ENCODE measurements at regions not wholly inside any gene's neighbourhood (a gene's known extent, or its start where the extent isn't known, plus 50 kb on each side); places are given as distances from the start of the nearest gene placed in this dataset.
A peak's percentile ranks its signal among the peaks of the same experiment; 100 is the strongest.
"Not testable (repeated sequence)": the region's sequence is repeated elsewhere in the genome, so short reads cannot be mapped to it uniquely, and the experiment has no call there.

DNA sequence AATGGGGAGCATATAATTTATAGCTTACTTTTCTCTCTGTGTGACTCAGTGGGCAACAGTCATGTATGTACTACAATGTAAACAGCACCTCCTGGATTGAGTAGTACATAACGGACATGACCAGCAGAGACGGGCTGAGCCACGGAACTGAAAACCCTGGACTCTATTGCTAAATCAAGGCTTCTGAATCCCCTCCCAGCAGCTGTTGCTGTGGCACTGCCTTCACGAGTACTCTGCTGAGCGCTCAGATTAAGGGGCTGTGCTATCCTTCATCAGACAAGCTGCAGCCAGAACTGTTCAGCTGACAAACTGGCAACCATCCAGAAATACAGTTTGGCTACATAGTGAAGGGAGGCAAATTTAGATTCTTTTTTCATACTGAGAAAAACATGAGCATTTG, 131.3 kb upstream of the CCDC180 start:
- DNase-seq: no peak

DNA sequence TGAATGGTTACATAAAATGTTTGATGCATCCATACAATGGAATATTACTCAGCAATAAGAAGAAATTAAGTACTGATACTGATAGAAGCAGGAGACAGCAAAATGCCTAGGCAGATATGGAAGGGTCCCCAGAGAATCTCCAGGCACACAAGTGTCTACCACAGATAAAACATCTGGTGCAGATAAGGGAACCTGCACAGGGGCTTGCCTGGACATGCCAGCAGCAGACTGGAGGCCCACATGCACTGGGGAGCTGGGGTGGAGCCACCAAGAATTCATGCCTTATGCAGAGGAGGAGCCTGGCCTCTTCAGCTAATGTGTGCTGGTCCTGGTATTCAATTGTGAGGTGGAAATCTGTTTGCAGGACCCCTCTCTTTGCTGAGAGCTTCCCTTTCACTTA, 129.2 kb upstream of the CTSV start:
- not testable (repeated sequence) for DNase-seq

DNA sequence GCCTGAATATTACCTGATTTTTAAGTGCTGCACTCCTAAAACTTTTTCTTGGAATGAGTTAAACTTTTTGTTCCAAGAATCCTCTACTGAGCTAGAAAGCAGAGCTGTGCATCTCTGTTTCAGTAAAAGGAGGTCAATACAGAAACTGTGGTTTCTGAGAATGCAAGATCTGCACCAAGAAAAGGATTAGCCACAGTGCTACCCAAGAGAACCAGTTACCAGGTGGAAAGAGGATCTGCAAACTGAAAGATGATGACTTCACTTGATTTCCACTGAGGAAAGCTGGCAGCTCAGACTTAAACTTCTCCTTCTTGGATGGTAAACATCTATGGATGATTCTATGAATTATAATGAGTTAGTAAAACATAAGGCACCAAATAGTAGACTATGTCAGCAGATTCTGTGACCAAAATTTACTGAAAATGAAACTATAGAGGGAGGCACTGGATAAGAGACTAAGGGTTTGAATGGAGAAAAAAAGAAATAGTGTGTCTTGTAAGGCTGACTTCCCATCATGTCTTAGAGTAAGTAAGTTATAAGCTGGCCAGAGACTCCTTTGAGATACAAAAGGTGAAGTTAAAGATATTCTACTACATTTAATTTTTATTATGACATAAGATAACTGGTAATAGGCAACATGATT, 127.7 kb upstream of the CTSV start:
- DNase-seq: not testable (repeated sequence)

DNA sequence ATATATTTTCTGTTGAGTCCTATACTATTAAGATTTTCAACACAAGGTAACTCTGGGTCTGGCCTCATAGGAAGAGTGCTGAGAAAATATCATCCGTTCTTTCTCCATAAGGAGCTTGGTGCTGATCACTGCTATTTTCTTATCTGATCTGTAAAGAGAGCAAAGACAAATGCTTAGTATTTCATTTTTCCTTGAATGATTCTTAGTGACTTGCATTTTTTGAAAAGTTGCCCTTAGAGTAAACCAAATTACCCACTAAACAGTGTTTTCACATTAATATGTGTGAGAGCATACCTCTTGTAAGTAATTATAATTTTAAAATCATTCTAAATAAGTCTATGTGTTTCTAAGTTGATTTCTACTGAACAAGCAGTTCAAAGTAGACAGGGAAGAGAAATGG, 121.3 kb upstream of the CTSV start:
- no peak for DNase-seq

DNA sequence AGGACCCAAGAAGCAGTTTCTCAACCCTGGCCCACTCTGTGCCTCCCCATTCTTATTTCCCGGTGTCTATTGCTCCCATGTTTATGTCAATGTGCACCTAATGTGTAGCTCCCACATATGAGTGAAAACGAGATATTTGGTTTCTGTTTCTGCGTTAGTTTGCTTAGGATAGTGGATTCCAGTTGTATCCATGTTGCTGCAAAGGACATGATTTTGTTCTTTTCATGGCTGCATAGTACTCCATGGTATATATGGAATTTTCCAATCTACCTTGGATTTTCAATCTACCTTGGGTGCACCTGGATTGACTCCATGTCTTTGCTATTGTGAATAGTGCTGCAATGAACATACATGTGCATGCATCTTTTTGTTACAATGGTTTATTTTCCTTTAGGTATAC, 119.8 kb upstream of the CTSV start:
- DNase-seq: not testable (repeated sequence)

DNA sequence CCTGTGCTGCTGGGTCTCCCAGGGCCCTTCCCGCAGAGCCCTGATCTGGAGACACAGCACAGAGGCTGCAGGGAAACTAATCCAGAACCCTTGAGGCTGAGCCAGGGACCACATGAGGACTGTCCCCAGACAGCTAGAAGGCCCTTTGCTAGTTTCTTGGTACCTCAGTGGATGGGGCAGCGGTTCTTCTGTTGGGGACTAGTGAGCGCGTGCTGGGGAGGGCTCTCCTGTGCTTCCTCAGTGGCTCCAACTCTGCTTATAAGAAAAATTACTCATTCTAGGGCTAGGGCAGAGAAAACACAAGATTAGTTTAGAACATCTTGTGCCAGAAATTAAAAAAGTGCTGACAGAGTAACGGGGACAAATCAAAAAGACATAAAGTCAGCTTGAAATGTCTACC, 116.5 kb upstream of the CTSV start:
- DNase-seq: not testable (repeated sequence)

DNA sequence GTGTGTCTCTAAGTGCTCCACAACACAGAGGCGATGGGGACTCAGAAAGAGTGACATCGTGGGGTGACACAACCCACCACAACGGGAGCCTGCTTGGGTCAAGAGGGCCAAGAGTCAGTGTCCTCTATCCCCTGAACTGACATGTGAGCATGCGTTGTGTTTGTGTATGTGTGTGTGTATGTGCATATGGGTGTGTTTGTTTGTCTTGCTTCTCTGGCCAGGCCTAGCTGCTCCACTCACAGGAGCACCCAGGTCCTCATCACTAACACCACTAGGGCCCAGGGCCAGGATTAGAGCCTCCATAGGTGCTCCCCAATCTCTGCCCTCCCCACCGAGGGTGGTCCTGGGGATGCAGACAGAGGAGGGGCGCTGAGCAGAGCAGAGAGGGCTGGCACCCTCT, 115.0 kb upstream of the CTSV start:
- no peak for DNase-seq

DNA sequence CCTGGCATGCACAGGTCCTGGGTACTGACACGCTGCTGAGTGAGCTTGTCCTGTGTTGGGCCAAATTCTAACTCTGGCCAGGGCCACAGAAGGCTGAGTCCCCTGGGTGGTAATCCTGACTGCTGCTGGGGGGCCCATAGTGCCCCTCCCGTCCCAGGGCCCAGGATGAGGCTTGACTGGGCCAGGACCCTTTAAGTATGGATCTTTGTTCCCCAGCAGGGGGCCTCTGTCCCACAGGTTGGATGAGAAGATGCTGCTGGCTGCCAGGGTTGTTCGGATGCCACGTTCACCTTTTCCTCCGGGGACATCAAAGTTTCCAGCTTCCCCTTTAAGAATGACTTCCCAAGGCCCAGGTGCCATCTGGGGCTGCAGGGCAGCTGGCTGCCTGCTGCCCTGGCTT, 114.2 kb upstream of the CTSV start:
- DNase-seq: not testable (repeated sequence)

DNA sequence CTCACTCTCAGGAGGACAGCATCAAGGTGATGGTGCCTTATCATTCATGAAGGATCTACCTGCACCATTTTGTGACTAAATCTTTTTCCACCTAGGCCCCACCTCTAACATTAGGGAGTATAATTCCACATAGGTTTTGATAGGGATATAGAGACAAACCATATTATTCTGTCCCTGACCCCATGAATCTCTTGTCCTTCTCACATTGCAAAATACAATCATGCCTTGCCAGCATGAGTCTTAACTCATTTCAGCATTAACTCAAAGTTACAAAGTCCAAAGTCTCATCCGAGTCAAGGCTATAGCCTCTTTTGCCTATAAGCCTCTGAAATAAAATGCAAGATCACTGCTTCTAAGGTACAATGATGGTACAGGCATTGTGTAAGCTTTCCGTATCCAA, 111.5 kb upstream of the CTSV start:
- not testable (repeated sequence) for DNase-seq

DNA sequence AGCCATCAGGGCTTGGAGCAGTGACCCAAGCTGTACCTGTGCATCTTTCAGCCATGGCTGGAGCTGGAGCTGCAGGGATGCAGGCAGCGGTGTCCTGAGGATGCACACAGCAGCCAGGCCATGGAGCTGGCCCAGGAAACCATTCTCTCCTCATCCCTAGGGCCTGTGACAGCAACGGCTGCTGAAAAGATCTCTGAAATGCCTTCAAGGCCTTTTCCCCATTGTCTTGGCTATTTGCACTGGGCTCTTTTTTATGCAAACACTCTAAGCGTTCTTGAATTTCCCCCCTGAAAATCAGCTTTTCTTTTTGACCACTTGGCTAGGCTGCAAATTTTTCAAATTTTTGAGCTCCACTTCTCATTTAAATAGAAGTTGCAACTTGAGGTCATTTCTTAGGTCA, 109.5 kb upstream of the CTSV start:
- not testable (repeated sequence) for DNase-seq

DNA sequence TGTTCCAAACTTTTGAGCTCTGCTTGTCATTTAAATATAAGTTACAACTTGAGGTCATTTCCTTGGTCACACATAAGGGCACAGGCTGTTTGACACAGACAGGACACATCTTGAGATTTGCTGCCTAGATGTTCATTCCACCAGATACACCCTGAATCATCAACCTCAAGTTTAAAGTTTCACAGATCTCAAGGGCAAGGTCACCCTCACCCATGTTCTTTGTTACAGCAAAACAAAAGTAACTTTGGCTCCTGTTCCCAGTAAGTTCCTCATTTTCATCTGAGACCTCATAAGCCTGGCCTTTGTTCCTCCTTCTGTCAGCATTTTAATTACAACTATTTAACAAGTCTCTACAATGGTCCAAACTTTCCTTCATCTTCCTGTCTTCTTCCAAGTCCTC, 106.7 kb upstream of the CTSV start:
- DNase-seq: not testable (repeated sequence)

DNA sequence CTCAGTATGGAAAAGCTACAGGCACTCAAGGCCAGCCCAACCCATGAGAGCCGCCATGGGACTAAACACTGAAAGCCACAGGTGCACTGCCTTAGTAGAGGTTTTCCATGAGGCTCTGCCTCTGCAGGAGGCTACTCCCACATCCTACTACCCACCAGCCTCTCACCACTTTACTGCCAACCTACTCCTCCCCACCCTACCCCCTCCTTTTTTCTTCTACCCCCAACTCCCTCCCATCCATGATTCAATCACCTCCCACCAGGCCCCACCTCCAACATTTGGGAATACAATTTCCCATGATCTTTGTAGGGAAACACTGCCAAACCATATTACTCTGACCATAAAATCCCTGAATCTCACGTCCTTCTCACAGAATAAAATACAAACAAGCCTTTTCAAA, 101.6 kb upstream of the CTSV start:
- DNase-seq: no peak

DNA sequence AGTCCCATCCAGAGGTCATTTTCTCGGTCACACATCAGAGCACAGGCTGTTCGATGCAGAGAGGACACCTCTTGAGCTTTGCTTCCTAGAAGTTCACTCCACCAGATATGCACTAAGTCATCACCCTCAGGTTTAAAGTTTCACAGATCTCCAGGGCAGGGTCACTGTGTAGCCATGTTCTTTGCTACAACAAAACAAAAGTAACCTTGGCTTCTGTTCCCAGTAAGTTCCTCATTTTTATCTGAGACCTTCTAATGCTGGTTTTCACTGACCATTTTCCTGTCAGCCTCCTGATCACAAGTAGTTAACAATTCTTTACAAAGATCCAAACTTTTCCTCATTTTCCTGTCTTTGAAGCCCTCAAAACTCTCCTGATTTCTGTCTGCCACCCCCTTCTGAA, 97.5 kb upstream of the CTSV start:
- DNase-seq: no peak

DNA sequence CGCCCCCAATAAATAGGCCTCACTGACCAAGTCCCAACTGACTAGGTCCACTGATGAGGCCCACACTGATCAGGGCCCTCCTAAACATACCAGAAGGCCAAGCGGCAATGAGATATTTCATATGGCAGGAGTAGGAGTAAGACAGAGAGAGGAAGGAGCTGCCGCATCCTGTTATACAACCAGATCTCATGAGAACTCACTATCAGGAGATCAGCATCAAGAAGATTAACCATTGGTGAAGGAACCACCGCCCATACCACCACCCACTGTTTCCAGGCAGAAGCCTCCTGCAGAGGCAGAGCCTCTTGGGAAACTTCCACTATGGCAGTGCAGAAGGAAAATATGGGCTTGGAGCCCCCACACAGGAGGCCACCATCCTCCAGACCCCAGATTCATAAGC, 95.0 kb upstream of the CTSV start:
- not testable (repeated sequence) for DNase-seq

DNA sequence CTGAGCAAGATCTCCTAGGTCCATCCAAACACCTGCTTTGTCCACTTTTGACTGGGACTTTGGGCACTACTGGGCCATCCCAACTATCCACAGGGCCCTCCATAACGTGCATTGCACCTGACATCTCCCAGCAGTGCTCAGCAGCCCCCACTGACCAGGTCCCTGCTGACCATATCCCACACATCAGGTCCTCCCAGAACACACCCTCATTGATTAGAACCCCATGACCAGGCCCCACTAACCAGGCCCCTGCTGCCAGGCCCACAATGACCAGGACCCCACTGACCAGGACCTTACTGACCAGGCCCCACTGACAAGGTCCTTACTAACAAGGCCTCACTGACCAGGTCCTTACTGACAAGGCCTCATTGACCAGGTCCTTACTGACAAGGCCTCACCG, 93.9 kb upstream of the CTSV start:
- no peak for DNase-seq

DNA sequence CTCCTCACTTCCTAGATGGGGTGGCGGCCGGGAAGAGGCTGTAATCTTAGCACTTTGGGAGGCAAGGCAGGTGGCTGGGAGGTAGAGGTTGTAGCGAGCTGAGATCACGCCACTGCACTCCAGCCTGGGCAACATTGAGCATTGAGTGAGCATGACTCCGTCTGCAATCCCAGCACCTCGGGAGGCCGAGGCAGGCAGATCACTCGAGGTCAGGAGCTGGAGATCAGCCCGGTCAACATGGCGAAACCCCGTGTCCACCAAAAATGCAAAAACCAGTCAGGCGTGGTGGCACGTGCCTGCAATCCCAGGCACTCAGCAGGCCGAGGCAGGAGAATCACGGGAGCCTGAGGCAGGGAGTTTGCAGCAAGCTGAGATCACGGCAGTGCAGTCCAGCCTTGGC, 91.9 kb upstream of the CTSV start:
- DNase-seq: not testable (repeated sequence)

DNA sequence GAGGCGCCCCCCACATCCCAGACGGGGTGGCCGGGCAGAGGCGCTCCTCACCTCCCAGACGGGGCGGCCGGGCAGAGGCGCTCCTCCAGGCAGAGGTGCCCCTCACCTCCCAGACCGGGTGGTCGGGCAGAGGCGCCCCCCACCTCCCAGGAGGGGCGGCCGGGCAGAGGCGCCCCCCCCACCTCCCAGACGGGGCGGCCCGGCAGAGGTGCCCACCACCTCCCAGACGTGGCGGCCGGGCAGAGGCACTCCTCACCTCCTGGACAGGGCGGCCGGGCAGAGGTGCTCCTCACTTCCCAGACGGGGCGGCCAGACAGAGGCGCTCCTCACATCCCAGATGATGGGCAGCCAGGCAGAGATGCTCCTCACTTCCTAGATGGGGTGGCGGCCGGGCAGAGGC, 91.4 kb upstream of the CTSV start:
- not testable (repeated sequence) for DNase-seq

DNA sequence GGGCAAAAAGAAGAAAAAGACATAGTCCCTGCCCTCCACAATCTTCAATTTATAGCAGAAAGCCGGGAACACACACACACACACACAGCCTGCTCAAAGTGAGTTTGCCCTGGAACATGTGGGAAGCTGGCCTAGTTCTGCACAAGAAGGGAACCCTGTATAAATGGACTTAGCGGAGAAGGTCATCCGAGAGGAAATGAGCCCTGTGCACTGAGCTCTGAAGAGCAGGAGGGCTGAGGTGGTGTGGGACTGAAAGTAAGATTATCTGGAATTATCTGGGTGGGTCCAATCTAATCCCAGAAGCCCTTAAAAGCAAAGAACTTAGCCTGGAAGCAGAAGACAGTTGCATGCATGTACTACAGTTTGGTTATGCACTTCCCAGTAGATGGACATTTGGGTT, 90.0 kb upstream of the CTSV start:
- no peak for DNase-seq

DNA sequence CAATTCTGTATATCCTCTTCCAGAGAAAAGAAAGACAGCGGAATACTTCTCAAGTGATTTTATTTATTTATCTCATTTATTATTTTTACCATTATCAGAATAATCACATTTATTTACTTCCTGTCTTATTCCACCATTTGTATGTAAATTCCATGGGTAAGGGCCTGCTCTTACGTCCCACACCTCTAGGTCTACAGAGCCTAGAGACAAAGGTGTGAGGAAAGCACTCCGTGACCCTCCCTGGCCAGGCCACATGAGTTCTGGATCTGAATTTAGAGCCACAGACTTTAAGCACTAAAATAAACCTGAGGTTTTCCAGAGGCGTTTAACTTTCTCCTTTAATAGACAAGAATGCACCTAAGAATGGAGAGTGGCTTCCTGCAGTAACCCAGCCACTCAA, 85.3 kb upstream of the CTSV start:
- no peak for DNase-seq

DNA sequence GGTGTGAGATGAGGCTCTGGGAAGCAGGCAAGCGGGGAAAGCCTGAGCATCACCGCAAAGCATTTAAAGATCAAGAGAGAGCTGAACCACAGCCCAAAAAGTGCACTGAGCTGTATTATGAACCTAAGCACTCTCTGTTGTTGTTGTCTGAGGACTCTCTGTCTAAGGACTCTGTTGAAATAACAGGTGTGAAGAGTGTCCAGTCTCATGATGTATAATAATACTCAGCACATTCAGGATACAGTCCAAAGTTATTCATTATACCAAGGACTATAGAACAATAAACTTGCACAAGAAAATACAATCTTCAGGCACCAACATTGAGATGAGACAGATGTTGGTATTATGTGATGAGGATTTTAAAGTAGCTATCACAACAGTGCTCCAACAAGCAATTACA, 71.8 kb upstream of the CTSV start:
- DNase-seq: no peak

DNA sequence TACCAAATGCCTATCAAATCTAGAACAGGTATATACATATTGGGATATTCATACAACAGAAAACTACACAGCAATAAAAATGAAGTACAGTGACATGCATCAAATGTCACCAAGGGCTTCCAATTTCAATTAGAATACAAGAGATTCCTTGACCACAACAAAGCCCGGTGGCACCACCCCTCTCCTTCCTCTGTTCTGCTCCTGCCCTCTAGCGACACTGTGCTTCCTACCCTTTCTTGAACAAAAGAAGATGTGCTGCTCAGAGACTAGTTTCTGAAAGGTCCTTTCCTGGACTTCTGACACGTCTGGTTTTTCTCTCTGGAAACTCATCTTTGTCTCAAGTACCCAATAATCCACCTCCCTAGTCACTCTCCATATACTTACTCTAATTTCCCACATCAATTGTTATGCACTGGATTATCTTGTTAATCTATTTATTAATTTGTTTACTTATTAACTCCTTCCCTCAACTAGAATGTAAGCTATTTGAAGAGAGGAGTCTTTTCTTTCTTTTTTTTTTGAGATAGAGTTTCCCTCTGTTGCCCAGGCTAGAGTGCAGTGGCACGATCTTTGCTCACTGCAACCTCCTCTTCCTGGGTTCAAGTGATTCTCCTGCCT, 70.4 kb upstream of the CTSV start:
- peak; percentile 13 for DNase-seq

DNA sequence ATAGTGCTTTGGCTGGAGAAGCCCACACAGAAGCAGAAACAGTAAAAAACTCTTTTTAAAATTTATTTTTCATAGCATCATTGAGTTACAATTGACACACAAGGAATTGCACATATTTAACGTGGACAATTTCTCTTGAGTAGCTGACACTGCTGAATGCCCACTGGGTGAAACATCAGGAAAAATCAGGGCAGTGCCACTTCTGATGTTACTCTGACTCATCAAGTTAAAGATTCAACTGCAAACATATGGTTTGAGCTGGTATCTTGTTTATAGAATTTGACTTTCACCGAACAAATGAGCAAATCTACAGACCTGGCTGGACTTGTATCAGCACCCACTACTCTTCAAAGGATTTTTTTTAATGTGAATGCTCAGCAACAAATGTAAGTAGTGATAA, 66.3 kb upstream of the CTSV start:
- DNase-seq: not testable (repeated sequence)

DNA sequence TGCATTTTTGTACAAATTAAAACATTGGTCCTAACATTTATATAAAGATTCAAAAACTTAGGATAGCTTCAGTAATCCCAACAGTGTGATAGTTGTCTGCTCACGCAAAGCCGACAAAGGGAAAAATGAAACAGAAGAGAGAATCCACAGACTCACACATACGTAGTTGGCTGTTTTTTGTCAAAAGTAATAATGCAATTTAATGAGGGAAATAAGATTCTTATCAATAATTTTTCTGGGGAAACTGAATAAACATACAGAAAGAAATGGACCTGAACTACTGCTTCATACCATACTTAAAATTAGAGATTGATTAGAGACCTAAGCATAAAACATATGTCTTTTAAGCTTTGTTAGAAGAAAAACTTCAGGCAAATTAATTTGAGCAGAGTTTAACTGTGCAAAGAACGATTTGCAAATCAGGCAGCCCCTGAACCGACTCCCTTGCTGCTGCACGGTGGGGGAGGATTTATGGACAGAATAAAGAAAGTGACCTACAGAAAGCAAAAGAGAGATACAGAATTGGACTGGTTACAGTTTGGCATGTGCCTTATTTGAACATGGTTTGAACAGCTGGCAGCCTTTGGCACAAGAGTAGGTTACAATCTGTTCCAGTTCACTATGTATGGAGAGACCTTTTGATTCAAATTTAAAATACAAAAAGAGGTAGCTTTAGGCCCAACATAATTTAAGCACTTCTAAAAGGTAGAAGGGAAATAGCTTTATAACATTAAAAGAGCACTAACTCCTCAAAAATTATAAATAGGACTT, 64.9 kb upstream of the CTSV start:
- DNase-seq: not testable (repeated sequence)

DNA sequence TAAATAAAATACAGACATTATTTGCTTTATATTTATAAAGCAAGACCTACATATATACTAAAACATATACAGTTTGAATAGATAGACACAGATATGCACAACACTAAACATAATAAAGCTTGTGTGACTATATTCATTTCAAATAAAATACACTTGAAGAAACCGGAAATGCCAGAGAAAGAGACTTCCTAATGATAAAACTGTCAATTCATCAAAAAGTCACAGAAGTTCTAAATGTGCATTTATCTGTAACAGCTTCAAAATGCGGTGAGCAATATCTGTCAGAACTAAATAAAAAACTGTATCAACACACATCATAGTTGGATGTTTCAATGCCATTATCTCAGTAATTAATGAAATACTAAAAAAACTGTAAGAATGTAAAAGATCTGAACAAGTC, 60.6 kb upstream of the CTSV start:
- not testable (repeated sequence) for DNase-seq
